Activated T-helper 1 cell treated with Interleukin-2 at 50 U/mL for 16 hours (primary cell): ENCODE measurements at regions not wholly inside any gene's neighbourhood (a gene's known extent, or its start where the extent isn't known, plus 50 kb on each side); places are given as distances from the start of the nearest gene placed in this dataset.
A peak's percentile ranks its signal among the peaks of the same experiment; 100 is the strongest.

Experiments
- DNase-seq: peaks from one replicate; pipeline ENCODE4 v3.0.0-alpha.2; 2020; ENCODE audit warnings: low read depth

DNA sequence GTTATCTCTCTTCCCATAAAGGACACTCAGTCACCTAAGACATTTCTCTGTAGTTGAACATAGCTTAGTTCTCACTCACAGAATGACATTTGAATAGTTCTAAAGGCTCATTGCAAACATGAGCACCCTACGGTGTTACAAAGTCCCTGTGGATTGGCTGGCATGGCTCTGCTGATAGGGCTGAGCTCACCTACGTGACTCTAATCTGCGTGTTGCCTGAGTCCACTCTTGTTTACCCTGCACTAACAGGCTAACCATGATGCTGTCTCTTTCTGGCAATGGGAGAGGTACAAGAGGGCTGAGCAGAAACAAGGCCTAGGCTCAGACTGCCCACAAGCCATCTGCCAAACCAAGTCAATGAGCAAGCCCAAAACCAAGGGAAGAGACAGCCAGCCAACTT lies 103.6 kb downstream of the PALM2AKAP2 start:
- no peak for DNase-seq

DNA sequence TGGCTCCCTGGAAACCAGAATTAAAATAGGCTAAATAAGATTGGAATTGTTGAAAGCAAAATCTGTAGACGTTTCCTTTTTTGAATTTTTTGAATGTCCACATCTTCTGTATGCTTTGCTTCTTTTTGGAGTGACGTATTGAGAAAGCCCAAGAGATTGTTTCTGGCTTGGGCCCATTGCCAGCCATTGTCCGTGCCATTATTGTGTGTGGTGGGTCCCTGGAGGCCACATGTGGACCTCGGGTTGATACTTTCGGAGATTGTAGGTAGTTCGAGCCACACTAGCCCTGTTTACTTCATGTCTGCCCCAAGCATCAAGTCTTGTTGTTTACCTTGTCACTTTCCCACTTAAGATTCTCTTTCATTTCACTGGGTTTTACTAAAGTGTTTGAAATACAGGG lies 106.0 kb downstream of the PALM2AKAP2 start:
- DNase-seq, result no peak

DNA sequence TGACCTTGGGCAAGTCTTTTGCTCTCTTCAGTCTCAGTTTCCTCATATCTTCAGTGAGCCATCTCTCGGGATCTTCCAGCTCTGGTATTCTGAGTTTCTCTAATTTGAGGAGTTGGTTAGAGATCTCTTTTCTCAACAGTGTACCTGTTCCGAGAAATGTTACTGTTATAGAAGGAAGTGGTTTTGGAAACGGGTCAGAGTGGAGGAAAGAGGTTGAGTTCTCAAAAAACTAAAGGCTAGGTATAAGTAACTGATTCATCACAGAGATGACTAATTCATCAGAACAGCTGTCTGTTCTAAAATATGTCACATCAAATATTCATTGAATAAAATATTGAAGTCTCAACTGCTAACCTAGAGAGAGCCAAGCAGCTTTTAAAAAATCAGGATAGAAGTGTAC lies 106.6 kb downstream of the PALM2AKAP2 start:
- DNase-seq, result no peak

DNA sequence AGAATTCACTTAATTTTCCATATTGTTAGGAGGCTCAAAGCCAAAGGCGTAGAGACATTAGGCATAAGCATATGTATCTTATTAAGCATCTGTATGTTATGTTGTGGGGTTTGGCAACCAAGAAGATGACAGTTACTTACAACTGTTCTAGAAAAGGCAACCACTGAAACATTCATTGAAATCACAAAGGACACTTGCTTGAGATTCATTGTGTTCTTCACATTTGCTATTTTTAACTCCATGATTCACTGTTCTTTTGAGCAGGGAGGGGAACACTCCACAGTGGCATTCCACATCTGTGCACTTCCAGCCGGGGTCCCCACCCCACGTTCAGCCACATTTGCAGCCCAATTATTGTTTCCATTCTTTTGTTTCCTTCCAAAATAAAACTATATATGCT lies 107.1 kb downstream of the PALM2AKAP2 start:
- no peak for DNase-seq

DNA sequence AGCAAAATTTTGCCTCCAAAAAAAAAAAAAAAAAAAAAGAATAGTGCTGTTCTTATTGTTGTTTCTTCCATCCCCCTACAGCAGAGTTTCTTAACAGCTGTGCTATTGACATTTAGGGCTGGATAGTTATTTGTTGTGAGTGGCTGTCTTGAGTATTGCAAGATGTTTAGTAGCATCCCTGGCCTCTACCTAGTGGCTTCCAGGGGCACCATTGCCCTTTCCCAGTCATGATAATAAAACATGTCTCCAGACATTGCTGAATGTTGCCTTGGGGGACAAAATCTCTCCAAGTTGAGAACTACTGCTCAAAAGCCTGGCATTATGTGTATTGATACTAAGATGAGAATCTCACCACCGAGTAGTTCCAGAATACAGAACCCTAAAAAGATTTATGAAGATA lies 108.7 kb downstream of the PALM2AKAP2 start:
- no peak for DNase-seq

DNA sequence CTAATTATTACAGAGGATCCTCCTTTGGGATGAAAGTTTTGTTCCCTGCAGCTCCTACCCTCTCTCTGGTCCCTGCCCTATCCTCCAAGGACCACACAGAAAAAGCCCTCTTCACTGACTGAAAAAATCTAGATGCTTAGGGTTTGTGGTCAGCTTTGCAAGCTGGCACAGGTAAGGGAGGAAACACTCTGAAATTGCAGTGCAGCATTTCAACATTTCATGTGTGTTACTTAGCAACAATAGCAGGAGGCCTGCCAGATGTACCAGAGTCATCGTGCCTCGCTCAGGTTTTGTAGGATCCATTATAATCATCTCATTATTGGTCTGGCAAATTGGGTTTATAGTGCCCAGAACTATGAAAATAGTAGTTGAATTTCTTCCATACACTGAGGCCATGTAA lies 109.5 kb downstream of the PALM2AKAP2 start:
- DNase-seq, result no peak

DNA sequence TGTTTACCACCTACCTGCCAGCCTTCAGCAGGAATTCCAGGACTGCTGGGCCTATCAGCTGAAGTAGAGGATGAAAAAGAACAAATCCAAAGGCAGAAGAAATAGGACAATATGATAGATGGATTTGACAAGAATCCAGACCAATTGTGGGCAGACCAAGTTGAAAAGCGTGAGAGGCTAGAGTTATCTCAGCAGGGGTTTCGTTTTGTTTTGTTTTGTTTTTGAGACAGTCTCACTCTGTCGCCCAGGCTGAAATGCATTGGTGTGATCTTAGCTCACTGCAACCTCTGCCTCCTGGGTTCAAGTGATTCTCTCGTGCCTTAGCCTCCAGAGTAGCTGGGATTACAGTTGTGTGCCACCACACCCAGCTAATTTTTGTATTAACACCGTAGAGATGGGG lies 113.2 kb downstream of the PALM2AKAP2 start:
- no peak for DNase-seq

DNA sequence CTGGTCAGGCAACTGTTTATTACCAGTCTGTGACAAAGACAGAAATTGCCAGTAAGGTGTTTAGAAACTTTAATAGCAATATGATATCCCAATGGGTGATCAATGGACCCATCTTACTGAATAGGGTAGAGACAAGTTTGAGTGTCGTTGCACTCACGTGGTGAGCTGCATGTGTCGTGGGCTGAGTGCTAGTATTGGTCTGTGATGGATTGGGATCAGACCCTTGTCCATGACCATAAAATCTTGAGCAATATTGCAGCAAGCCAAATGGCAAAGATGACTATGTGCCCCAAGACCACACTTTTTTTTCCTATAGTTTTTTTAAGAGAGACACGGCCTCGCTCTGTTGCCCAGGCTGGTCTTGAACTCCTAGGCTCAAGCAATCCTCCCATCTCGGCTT lies 114.5 kb downstream of the PALM2AKAP2 start:
- DNase-seq, result no peak

DNA sequence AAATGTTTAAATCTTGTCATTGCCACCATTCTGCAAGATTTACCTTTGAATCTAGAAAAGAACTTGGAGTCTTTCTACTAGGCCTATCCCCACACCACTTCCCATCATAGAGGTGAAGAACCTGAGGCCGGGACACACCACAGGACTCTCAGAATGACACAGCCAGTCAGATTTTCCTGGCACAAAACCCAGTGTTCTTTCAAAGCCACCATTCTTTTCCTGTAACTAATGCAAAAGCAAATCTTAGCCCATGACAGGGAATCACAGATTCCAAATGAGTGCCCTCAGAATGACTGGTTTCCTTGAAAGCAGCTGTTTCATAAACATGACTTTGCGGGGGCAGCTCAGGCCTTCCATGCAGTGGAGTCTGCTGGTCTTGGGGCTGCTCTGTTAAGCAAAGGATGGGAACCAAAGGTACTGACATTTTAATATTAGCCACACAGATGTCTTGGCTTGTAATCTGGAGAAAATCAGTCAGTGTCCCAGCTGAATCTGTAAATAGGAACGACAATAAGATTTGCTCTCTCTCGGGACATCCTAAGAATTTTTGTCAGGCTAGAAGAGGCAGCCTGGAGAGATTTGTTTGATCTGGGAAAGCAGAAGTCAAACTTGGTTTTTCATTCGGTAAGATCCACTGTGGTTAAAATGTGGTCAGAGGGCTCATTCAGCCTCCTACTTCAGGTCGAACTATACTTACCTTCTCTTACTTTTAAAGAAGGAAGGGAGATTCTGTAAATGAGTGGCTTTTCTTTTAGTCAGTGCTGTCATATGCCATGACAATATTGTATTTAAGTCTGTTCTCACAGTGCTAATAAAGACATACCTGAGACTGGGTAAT lies 115.1 kb downstream of the PALM2AKAP2 start:
- no peak for DNase-seq

DNA sequence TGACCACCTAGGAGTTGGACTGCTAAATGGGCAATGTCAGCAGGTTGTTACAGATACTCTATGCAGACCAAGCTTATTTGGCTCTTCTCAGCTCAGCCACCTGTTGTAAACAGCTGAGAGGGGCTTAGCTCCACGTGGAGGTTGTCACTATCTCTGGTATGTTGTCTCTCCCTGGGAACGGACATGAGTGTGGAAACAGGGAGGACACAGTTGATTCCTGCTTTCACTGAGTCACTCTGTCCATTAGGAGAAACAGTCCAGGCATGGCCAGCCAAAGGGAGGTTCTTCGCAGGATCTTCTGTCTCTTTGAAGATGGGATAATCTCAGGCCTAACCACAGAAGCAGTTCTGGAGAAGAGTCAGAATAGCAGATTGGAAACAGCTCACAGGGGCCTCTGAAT lies 121.2 kb downstream of the PALM2AKAP2 start:
- no peak for DNase-seq

DNA sequence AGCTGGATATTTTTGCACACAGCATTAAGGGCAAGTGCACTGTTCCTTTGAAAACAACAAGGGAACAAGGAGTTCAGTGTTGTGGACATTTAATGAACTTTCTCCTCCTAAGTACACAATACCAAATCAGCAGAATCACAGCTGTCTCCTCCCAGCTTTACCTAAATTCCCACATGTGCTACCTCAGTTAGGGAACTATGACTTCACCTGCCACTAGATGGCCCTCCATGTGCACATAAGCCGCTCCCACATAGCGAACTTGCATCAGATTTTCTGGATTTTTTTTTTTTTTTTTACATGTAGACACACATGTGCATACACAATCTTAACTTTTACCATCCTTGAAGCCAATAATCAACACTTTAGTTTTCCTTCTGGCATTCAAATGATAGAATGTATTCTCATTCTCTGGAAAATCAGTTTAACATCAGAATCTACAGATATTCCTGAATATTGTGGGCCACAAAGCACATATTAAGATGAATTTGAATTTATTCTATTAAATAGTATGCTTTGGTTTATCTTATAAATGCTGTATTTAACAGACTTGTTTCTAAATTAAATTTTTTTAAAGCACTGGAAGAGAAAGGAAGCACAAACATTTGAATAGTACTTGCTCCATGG lies 123.6 kb downstream of the PALM2AKAP2 start:
- peak; percentile 15 for DNase-seq

DNA sequence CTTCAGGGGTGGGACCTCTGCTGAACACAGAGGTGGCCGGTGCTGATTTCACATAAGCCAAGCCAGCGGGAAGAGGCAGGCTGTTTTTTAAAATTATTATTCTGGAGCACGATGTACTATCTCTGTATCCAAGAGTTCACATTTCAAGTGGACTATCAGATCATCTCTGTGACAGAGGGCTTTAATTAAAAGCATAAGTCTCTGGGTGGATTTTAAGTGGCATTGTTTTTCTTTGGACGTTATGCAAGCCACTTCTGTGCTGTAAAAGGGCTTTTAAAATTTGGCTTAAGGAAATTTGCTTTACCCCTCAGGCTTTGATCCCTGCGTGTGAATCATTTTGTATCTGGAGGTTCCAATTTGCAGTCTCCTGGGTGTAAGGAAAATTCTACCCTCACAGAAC lies 124.7 kb downstream of the PALM2AKAP2 start:
- DNase-seq, result no peak

DNA sequence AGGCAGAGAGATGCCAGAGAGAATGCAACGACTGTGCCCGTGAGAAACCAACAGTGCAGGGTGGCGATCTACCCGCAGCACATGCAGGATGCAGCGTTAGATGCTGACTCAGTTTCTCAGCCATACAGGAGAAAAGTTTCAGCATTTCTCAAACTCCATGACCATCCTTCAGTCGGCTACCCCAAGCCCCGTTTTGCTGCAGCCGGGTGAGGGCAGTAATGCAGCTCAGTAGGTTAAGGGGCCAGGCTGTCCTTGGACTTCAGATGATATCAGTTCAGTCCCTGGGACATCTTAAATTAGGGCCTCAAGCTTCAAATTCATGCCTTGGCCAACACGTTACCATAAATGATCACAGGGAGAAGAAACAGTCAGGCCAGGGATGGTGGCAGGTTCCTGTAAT lies 125.5 kb downstream of the PALM2AKAP2 start:
- DNase-seq, result no peak

DNA sequence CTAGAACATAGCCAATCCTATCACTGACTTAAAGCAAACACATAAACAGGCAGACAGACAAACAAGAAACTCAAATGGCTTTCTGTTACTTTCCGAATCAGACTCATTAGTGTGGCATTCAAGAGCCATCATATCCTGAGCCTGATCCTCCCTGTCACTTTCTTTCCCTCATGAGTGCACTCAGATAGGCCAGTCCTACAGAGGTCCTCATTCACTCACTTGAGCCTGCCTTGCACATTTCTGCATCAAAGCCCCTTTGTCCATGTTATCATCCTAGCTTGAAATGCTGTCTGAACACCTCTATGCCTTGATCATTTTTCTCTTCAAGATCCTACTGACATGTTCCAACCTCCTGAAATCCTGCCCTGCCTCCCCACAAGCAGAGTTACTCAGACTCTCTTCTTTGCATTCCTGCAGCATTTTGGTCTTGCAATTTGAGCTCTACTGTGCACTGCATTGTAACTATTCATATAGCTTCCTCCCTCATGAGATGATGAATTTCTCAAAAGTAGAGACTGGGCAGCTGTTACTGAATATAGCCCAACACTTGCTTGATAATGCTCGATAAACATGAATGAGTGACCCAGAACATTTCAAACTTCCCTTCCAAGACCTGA lies 126.9 kb downstream of the PALM2AKAP2 start:
- no peak for DNase-seq

DNA sequence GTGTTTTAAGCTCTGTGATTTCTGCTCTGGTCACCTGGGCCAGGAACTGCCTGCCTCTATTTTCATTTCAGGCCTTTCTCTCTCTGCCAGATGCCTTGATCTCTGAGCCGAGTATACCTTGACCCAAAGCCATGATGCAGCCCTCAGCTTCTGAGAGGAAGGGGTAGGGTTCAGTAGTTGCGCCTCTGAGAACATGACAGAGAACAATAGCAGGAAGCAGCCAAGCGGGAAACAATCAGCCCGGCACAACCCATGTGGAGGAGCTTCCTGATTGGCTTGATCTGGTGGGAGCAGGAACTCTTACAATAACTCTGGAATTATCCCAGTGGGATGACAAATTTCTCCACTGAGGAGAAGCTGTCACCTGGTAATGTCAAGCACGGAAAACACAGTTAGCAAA lies 127.4 kb downstream of the PALM2AKAP2 start:
- no peak for DNase-seq

DNA sequence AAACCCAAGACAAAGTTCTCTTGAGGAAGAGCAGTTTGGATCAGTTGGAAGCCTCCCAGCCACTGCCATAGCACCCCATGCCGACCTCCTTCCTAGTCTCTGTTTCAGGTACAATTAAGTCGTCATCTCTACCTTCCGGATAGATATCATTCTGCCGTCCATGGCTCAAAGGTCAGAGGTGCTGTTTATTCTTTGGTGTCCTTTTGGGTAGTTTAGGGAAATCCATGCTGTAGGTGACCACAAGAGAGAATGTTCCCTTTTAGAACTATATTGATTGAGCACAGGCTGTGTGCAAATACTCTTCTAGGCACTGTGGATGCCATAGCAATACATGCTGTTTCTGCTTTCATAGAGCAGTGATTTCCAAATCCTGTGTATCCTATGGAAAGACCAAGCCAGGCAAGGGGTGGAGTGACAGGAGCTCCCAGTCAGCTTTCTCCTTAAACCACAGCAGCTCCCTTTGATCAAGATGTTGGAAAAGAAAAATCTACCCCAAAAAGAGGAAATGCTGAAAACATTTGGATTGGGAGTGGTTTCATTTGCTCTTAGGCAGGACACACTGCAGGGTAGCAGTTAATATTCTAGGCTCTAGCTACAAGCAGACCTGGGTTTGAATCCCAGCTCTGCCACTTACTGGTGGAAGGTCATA lies 127.9 kb downstream of the PALM2AKAP2 start:
- no peak for DNase-seq

DNA sequence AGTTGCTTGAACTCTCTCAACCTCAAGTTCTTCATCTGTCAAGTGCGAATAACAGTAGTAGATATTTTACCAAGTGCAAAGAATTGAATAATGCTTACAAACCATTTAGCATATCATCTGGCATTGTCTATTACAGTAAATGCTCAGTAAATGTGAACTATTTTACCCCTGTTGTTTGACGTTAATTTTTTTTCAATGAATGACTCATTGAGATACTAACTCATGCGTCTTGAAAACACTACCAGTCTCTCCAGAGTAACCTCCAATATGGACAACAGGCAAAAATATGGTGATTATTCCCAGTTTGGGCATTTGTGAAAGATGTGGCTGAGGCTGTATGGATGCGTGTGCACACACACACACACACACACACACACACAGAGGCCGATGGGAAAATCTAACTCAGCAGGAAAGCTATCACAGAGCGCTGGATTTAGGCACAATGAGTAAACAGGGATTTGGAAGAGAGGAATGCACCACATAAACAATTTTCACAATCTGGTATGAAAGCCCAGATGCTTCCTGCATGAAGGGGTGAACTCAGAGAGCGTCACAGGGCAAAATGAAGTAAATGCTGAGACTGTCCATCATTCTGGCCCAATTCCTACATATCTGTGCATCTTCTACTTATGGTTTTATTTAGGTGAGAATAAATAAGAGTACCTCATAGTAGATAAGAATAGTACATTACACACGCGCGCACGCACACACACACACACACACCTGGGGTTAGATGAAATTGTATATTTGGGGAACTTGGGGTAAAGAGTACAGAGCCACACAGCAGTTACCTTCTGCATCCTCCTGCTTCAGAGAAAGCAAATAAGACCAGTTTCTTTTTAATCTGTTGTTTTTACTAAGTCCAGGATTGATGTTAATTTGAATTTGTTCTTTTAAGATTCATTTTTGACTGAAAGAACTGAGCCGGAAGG lies 128.7 kb downstream of the PALM2AKAP2 start:
- no peak for DNase-seq

DNA sequence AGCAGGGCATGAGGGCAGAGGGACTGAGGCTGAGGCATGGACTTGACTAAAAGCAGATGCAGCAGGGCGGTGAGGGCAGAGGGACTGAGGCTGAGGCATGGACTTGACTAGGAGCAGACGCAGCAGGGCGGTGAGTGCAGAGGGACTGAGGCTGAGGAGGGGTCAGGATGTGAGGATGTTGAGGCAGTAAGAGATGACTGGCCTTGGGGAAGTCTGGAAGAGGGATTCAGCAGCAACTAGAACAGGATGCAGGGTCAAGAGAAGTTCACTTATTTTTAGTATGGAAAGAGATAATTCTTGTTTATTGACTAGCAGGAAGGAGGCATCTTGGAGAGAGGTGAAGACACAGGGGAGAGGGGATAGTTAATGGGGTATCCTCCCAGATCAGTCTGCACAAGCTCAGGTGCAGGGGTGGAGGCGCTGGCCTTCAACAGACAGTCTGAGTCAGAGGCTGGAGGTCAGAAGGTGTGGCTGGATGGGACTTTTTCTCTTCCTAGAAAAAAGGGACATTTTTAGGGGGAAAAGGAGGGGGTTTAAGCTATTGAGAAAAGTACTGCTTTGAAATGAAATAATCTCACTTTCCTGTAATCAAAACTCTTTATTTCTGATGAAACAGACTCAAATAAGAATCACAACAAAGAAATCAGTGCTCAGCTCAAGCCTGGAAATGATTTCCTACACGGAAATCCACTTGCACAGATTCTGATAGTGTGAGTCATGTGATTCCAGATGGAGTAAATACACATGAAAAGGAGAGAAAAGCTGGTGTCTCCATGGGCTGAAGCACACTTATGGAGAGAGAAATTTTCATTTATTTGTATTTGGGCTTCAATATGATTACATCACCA lies 130.9 kb downstream of the PALM2AKAP2 start:
- no peak for DNase-seq

DNA sequence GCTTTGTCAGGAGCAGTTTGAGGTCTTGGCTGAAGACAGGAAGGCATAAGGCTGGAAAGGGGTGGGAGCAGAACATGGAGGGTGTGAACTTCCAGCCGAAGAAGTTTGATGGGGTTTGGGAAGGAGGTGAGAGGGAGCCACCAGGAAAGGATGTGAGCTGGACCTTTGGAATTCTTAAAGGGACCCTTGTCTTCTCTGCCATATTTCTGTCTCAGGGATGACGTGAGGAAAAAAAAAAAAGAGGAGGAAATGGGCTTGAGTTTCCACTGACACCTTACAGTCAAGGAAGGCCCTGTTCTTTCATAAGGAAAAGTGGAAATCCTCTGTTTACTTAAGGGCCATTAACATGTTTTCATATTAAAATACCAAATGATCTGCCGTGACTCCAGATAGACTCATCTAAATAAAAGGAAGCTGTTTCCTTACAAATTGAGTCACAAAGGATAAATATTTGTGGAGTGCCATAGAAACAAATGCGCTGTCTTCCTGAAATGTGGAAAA lies 132.1 kb downstream of the PALM2AKAP2 start:
- DNase-seq, result no peak

DNA sequence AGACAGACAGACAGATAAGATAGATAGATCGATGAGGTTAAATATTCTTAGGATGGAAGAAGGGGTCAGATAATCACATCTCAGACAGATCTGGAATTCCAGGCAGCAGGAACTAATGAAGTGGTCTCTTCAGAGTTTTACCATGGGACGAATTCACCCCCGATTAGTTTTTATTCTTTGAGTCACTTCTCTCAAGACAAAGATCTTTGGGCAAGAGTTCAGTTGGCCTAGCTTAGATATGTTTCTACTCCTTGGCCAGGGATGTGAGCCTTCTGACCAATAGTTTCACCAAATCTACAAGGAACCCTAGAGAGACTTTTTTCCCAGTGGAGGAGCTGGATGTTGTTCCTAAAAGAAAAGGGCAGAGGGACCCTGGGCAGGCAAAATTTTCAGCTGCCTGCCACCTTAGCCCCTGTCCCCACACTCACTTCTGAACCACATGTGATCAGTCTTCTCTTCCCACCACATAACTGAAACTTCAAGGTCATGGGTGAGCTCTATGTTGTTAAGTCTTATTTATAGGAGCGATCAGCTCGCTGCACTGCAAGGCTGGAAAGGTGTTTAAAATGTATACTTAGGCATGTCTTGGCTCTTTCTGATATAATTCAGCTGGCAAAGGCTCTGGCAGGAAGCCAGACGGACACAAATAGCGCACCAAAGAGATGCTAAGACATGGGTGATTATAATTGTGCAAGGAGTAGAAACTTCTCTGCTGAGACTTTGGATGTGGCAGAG lies 132.9 kb downstream of the PALM2AKAP2 start:
- no peak for DNase-seq
